ENCODE measurements at regions not wholly inside any gene's neighbourhood (a gene's known extent, or its start where the extent isn't known, plus 50 kb on each side); places are given as distances from the start of the nearest gene placed in this dataset.

DNA sequence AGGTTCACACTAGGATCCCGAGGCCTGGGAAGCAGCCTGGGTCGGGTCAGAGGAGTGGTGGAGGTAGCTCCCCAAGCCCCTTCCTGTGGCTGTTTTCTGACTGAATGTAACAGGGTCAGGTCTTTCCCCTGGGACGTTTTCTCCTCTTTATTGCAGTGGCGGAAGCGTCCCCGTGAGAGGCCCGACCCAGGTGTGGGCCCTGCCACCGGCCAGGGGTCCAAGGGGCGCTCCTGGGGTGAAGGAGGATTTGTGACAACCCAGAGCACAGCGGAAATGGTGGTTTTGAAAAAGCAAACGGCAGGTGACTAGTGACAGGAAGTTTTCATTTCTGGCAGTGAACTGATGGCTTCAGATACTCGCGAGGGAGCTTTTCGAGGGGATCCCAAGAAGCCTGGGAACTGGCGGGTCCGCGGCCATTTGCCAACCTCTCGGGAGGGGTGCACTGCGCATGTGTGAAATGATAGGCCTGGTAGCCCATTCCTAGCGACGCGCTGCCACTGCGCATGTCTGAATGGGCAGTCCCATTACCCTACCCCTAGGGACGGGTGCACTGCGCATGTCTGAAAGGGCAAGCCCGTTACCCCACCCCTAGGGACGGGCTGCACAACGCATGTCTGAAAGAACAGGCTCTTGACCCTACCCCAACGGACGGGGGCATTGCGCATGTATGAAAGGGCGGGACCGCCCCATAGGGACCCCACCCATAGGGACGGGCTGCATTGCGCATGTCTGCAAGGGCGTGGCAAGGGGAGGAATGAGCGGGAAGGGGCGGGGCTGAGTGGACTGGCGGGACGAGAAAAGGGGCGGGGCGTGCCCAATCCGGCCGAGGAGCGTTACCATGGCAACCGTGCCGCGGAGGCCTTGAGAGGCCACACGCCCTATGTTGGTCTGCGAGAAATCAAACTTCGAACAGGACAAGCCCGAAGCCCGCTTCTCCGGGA, 1747.9 kb downstream of the TP53TG3F start:
- POLR2A ChIA-PET = no interaction called here
- Histone ChIP-seq H3K9me3 (ENCODE audit: control insufficient read depth, insufficient read depth, low read depth, low read length) (no peaks in the 10 kb centered on the region), H3K36me3 (ENCODE audit: control insufficient read depth in 2 of 2, insufficient read depth in 1 of 2, low read length in 2 of 2) (no peaks in the 10 kb centered on the region), H3K4me1 (ENCODE audit: control insufficient read depth, insufficient read depth, low read length) (no peaks in the 10 kb centered on the region), H3K27ac (ENCODE audit: extremely low read depth, low read depth, low read length) (no peak overlapping the region), H3K4me3 (ENCODE audit: low read depth, low read length) (no peak overlapping the region)
- CTCF ChIA-PET = no interaction called here
- no peak for TF ChIP-seq ZNF354C (tag by site-specific recombination; IDR thresholded peaks at IDR 0.05; ENCODE audit: borderline replicate concordance, low read depth)
- no peak for TF ChIP-seq GLI2 (tag by site-specific recombination; IDR thresholded peaks at IDR 0.05; ENCODE audit: borderline replicate concordance, low read depth)
- TF ChIP-seq ZNF366 (tag by site-specific recombination; conservative IDR thresholded peaks at IDR 0.05) = no peak
- TF ChIP-seq, protein P1, sequence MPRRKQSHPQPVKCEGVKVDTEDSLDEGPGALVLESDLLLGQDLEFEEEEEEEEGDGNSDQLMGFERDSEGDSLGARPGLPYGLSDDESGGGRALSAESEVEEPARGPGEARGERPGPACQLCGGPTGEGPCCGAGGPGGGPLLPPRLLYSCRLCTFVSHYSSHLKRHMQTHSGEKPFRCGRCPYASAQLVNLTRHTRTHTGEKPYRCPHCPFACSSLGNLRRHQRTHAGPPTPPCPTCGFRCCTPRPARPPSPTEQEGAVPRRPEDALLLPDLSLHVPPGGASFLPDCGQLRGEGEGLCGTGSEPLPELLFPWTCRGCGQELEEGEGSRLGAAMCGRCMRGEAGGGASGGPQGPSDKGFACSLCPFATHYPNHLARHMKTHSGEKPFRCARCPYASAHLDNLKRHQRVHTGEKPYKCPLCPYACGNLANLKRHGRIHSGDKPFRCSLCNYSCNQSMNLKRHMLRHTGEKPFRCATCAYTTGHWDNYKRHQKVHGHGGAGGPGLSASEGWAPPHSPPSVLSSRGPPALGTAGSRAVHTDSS (tag by site-specific recombination; IDR thresholded peaks at IDR 0.05) = no peak
- TF ChIP-seq ZNF211 (tag by site-specific recombination; IDR thresholded peaks at IDR 0.05; ENCODE audit: low read depth) = no peak
- no peak for TF ChIP-seq ZNF658 (tag by site-specific recombination; IDR thresholded peaks at IDR 0.05)
- no peak for TF ChIP-seq ZNF792 (tag by site-specific recombination; IDR thresholded peaks at IDR 0.05)
- TF ChIP-seq ZIC2 (tag by site-specific recombination; IDR thresholded peaks at IDR 0.05) = no peak
- no peak for TF ChIP-seq AEBP2 (tag by site-specific recombination; IDR thresholded peaks at IDR 0.05; ENCODE audit: borderline replicate concordance)
- TF ChIP-seq ZNF221 (tag by site-specific recombination; IDR thresholded peaks at IDR 0.05; ENCODE audit: borderline replicate concordance) = no peak
- TF ChIP-seq ZNF624 (tag by site-specific recombination; IDR thresholded peaks at IDR 0.05) = no peak
- TF ChIP-seq, protein P2, sequence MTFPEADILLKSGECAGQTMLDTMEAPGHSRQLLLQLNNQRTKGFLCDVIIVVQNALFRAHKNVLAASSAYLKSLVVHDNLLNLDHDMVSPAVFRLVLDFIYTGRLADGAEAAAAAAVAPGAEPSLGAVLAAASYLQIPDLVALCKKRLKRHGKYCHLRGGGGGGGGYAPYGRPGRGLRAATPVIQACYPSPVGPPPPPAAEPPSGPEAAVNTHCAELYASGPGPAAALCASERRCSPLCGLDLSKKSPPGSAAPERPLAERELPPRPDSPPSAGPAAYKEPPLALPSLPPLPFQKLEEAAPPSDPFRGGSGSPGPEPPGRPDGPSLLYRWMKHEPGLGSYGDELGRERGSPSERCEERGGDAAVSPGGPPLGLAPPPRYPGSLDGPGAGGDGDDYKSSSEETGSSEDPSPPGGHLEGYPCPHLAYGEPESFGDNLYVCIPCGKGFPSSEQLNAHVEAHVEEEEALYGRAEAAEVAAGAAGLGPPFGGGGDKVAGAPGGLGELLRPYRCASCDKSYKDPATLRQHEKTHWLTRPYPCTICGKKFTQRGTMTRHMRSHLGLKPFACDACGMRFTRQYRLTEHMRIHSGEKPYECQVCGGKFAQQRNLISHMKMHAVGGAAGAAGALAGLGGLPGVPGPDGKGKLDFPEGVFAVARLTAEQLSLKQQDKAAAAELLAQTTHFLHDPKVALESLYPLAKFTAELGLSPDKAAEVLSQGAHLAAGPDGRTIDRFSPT (tag by site-specific recombination; IDR thresholded peaks at IDR 0.05) = no peak
- no peak for TF ChIP-seq ZNF529 (tag by site-specific recombination; IDR thresholded peaks at IDR 0.05; ENCODE audit: insufficient replicate concordance)
- no peak for TF ChIP-seq MYNN (tag by site-specific recombination; IDR thresholded peaks at IDR 0.05; ENCODE audit: borderline replicate concordance)
- no peak for TF ChIP-seq ZNF223 (tag by site-specific recombination; IDR thresholded peaks at IDR 0.05)
- no peak for TF ChIP-seq ZEB2 (tag by site-specific recombination; IDR thresholded peaks at IDR 0.05)
- no peak for TF ChIP-seq OVOL3 (tag by site-specific recombination; IDR thresholded peaks at IDR 0.05)
- no peak for TF ChIP-seq ZBTB1 (tag by site-specific recombination; IDR thresholded peaks at IDR 0.05)
- no peak for TF ChIP-seq ZNF837 (tag by site-specific recombination; IDR thresholded peaks at IDR 0.05)
- TF ChIP-seq ZNF555 (tag by site-specific recombination; conservative IDR thresholded peaks at IDR 0.05) = no peak
